ENCODE measurements at regions not wholly inside any gene's neighbourhood (a gene's known extent, or its start where the extent isn't known, plus 50 kb on each side); places are given as distances from the start of the nearest gene placed in this dataset.

DNA sequence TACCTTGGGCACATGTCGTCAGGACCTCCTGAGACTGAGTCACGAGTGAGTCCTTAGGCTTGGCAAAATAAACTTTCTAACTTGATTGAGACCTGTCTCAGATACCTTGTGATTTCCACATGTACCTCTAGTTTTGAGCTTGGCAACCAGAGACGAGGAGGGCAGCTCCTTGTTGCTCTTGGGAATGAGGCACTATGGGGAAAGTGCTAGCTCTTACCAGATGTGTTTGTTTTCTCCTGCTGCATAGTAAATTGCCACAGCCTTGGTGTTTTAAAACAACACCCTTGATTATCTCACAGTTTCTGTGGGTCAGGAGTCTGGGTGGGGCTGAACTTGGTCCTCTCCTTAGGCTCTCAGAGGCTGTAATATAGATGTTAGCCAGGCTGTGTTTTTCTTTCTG is 59.1 kb upstream of the MAML3 start:
- no peak for DNase-seq (ENCODE audit: low read depth)

DNA sequence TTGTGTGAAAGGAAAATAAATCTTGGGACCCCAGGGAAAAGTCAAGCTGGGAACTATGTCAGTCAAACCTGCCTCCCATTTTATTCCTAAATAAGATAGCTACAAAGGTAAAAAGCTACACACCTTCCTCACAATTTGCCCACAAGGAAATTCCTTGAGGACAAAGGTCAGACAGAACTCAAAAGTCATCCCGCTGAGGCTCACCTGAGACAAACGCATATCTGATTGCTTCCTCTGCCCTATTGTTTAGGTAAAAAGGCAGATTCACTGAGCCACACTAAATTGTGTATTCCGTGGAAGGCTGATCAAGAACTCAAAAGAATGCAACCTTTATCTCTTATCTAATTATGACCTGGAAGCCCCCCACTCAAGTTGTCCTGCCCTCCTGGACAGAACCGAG is 58.7 kb upstream of the MAML3 start:
- DNase-seq (ENCODE audit: low read depth), result no peak

DNA sequence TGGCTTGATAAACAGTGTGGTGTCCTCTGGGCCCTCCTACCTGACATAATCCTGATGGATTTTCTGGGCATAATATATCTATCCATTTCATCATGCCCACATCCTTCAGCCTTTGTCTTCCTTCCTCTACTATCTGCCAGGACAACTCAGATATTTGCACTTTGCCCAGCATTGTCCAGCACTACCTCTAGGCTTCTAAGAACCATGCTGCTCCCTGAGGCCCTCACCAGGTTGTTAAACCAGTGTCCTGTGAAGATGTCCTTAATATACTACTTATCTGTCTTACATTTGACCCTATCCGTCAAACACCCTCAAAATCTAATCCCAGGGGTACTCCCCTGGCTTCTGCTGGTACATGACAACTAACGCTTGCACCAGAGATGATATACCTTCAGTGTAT is 58.2 kb upstream of the MAML3 start:
- no peak for DNase-seq (ENCODE audit: low read depth)

DNA sequence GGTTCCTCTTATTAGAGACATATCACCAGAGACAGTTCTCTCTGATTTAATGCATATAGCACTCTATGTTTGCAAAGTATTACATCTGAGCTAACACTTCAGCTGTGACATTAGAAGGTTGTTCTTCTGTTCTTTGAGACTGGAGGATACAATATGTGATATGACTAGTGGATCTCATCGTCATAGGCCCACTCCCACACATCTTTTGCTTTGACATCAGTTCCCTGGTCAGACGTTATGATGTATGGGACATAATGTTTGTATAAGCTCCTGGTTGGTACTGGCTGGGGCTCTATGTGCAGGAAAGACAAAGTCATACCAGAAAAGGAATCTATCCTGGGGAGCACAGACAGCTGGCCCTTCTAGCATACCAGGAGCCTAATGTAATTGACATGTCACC is 57.7 kb upstream of the MAML3 start:
- DNase-seq (ENCODE audit: low read depth), result no peak

DNA sequence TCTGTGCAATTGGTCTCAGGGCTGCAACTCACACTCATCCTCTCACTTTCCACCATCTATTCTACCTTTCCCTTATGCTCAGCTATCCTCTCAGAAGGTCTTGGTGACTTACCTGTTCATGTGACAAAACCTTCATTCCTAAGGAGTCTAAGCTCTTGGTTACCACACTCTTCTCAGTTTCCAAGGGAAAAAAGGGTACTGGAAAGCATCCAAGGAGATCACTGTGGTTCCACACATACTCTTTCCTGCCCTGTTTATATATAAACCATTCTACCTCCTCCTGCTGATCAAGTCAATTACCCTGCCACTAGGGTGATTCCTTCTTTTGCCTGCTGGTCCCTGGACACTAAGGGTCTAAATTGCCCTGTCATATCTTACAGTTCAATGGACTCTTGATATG is 57.2 kb upstream of the MAML3 start:
- DNase-seq (ENCODE audit: low read depth), result no peak

DNA sequence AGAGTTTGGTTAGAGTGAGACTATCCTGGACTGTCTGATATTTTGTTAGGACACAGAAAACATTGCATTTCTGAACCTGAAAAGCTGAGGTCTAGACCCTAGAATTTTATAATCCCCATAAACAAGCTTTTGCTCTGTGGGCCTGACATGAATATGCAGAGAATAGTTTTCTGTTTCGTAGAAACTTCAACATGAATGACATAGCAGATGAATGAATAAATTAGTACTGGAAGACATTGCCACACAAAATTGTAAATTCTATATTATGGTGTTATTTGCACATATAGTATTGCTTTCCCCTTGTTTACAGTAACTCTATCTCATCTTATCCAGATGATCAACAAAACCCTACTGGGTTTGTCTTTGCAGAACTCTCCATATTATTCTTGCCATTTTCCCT is 54.9 kb upstream of the MAML3 start:
- DNase-seq (ENCODE audit: low read depth), result no peak
